ENCODE measurements at regions not wholly inside any gene's neighbourhood (a gene's known extent, or its start where the extent isn't known, plus 50 kb on each side); places are given as distances from the start of the nearest gene placed in this dataset.

DNA sequence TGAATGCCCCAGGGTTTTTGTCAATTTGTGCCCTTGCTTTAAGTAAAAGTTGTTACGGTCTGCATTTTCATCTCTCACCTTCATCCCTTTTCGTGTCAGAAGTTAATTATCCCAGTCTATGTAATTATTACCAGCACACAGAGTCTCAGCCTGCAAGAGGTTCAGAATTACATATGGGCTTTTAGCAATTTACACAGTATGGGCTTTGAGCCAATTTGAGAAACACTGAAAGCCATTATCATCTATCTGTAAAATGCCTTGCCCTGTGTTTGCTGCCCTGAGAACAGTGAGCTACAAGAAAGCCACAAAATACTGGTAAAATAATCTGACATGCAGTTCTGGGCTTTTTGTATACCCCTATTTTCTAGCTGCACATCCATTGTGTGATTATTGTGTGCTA, 125.6 kb upstream of the STEAP4 start:
- no peak for ATAC-seq
- Histone ChIP-seq H3K9ac (ENCODE audit: insufficient read depth, low read depth, low read length) (no peak overlapping the region), H4K20me1 (ENCODE audit: insufficient read depth, low read length) (no peaks in the 10 kb centered on the region), H3K4me3 (replicated peaks in 1 of 3; ENCODE audit: insufficient read depth in 1 of 3, low read depth in 2 of 3, low read length in 3 of 3) (no peak overlapping the region), H3K79me2 (ENCODE audit: insufficient read depth, low read length) (no peaks in the 10 kb centered on the region), H2AFZ (ENCODE audit: low read length) (no peak overlapping the region), H3K27ac (ENCODE audit: extremely low read length, insufficient read depth, low read length) (no peak overlapping the region), H3K4me2 (ENCODE audit: low read depth, low read length) (no peak overlapping the region), H3K27me3 (ENCODE audit: control insufficient read depth in 1 of 2, insufficient read depth in 2 of 2, low read length in 2 of 2) (no peaks in the 10 kb centered on the region), H3K36me3 (replicated peaks in 1 of 2; ENCODE audit: control insufficient read depth in 1 of 2, insufficient read depth in 2 of 2, low read length in 2 of 2) (no peaks in the 10 kb centered on the region), H3K4me1 (ENCODE audit: insufficient read depth, low read length) (no peaks in the 10 kb centered on the region), H3K9me3 (ENCODE audit: low read length) (no peaks in the 10 kb centered on the region)
- no peak for DNase-seq (ENCODE audit: low spot score)
- ChIA-PET CTCF (ENCODE audit: low intra/inter-chr PET ratio, low total read pairs) (no interaction called here), POLR2A (no interaction called here)
- TF ChIP-seq TEAD3 (CRISPR knock-in tag; optimal IDR thresholded peaks at IDR 0.05; ENCODE audit: borderline replicate concordance): no peak
- no peak for TF ChIP-seq ZNF33A (CRISPR knock-in tag; IDR thresholded peaks at IDR 0.05; ENCODE audit: borderline replicate concordance)
- TF ChIP-seq ZNF549 (CRISPR knock-in tag; IDR thresholded peaks at IDR 0.05): no peak
- no peak for TF ChIP-seq NFKBIZ (CRISPR knock-in tag; IDR thresholded peaks at IDR 0.05)
- no peak for TF ChIP-seq BCL6 (CRISPR knock-in tag; IDR thresholded peaks at IDR 0.05)
- no peak for TF ChIP-seq TAF15 (IDR thresholded peaks at IDR 0.05; ENCODE audit: low read depth, low read length, poor library complexity, severe bottlenecking)
- no peak for TF ChIP-seq AGO2 (optimal IDR thresholded peaks at IDR 0.05; ENCODE audit: low read depth, low read length)
- FAIRE-seq: no peak
- WGBS (ENCODE audit: low lambda C conversion rate): 0% methylated on average over 2 of the region's 2 CpGs
- intact Hi-C loops (cut with micrococcal nuclease; ENCODE audit: unreplicated experiment): no loop called here
- in situ Hi-C loops (cut with HindIII; ENCODE audit: extremely low pct_ligation_motif_present, low pct_unique_long_range_greater_than_20kb): no loop called here
- BruUV-seq (replicated peaks): no TSS peak

DNA sequence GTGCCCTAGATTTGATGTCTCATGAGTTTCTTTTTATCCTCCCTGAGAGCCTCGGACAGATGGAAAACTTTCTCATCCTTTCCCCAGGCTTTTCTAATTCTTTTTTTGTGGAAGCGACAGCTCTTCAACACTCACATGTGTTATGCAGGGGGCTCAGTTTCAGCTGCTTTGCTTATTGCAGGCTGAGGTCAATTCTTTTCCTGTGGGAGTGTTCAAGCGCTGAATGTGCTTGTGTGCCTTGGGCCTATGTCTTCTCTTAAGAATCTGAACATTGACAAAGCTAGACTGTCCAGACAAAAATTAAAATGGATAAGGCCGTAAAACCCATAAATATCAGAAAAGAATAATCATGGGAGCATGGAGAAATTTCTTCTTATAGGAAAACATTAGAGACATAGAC, 125.2 kb upstream of the STEAP4 start:
- ATAC-seq (no peak), FAIRE-seq (no peak), DNase-seq (ENCODE audit: low spot score) (no peak)
- Histone ChIP-seq H3K9me3 (ENCODE audit: low read length) (no peaks in the 10 kb centered on the region), H3K4me2 (ENCODE audit: low read depth, low read length) (no peak overlapping the region), H3K79me2 (ENCODE audit: insufficient read depth, low read length) (no peaks in the 10 kb centered on the region), H3K27ac (ENCODE audit: extremely low read length, insufficient read depth, low read length) (no peak overlapping the region), H4K20me1 (ENCODE audit: insufficient read depth, low read length) (no peaks in the 10 kb centered on the region), H3K4me1 (ENCODE audit: insufficient read depth, low read length) (no peaks in the 10 kb centered on the region), H3K36me3 (replicated peaks in 1 of 2; ENCODE audit: control insufficient read depth in 1 of 2, insufficient read depth in 2 of 2, low read length in 2 of 2) (no peaks in the 10 kb centered on the region), H3K27me3 (ENCODE audit: control insufficient read depth in 1 of 2, insufficient read depth in 2 of 2, low read length in 2 of 2) (no peaks in the 10 kb centered on the region), H2AFZ (ENCODE audit: low read length) (no peak overlapping the region), H3K9ac (ENCODE audit: insufficient read depth, low read depth, low read length) (no peak overlapping the region), H3K4me3 (replicated peaks in 1 of 3; ENCODE audit: insufficient read depth in 1 of 3, low read depth in 2 of 3, low read length in 3 of 3) (no peak overlapping the region)
- ChIA-PET CTCF (ENCODE audit: low intra/inter-chr PET ratio, low total read pairs) (no interaction called here), POLR2A (no interaction called here)
- WGBS (ENCODE audit: low lambda C conversion rate): 16% methylated on average over 4 of the region's 4 CpGs
- BruUV-seq (replicated peaks): no TSS peak
- intact Hi-C loops (cut with micrococcal nuclease; ENCODE audit: unreplicated experiment) (no loop called here), in situ Hi-C loops (cut with HindIII; ENCODE audit: extremely low pct_ligation_motif_present, low pct_unique_long_range_greater_than_20kb) (no loop called here)
- TF ChIP-seq, protein P1, sequence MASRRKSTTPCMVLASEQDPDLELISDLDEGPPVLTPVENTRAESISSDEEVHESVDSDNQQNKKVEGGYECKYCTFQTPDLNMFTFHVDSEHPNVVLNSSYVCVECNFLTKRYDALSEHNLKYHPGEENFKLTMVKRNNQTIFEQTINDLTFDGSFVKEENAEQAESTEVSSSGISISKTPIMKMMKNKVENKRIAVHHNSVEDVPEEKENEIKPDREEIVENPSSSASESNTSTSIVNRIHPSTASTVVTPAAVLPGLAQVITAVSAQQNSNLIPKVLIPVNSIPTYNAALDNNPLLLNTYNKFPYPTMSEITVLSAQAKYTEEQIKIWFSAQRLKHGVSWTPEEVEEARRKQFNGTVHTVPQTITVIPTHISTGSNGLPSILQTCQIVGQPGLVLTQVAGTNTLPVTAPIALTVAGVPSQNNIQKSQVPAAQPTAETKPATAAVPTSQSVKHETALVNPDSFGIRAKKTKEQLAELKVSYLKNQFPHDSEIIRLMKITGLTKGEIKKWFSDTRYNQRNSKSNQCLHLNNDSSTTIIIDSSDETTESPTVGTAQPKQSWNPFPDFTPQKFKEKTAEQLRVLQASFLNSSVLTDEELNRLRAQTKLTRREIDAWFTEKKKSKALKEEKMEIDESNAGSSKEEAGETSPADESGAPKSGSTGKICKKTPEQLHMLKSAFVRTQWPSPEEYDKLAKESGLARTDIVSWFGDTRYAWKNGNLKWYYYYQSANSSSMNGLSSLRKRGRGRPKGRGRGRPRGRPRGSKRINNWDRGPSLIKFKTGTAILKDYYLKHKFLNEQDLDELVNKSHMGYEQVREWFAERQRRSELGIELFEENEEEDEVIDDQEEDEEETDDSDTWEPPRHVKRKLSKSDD (CRISPR knock-in tag; IDR thresholded peaks at IDR 0.05; ENCODE audit: low read depth): no peak
- TF ChIP-seq, protein P2, sequence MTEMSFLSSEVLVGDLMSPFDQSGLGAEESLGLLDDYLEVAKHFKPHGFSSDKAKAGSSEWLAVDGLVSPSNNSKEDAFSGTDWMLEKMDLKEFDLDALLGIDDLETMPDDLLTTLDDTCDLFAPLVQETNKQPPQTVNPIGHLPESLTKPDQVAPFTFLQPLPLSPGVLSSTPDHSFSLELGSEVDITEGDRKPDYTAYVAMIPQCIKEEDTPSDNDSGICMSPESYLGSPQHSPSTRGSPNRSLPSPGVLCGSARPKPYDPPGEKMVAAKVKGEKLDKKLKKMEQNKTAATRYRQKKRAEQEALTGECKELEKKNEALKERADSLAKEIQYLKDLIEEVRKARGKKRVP (CRISPR knock-in tag; IDR thresholded peaks at IDR 0.05): no peak
- TF ChIP-seq ZNF441 (CRISPR knock-in tag; IDR thresholded peaks at IDR 0.05; ENCODE audit: borderline replicate concordance) (no peak), U2AF2 (IDR thresholded peaks at IDR 0.05; ENCODE audit: low read depth, low read length) (no peak), MIER3 (CRISPR knock-in tag; IDR thresholded peaks at IDR 0.05; ENCODE audit: borderline replicate concordance) (no peak)
